ENCODE measurements at regions not wholly inside any gene's neighbourhood (a gene's known extent, or its start where the extent isn't known, plus 50 kb on each side); places are given as distances from the start of the nearest gene placed in this dataset.

DNA sequence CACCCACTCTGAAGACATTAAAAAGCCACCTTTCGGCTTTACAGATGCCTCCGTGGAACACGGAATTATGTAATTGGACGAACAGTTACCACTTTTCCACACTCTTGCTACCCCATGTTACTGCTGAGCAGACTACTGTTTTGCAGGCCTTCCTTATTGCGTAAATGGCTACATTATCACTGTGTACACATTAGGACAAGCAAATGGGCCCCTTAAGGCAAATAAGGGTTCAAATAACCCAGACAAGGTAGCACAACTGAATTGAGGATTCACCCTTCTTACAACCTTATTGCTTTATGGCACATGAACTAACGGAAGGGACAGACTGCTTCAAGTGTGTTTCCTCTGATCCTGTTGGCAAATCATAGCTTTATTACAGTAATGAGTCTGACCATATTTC, 832.2 kb upstream of the FANCL start:
- no peak overlapping the region for H3K4me3 ChIP-seq
- TF ChIP-seq, protein P1, sequence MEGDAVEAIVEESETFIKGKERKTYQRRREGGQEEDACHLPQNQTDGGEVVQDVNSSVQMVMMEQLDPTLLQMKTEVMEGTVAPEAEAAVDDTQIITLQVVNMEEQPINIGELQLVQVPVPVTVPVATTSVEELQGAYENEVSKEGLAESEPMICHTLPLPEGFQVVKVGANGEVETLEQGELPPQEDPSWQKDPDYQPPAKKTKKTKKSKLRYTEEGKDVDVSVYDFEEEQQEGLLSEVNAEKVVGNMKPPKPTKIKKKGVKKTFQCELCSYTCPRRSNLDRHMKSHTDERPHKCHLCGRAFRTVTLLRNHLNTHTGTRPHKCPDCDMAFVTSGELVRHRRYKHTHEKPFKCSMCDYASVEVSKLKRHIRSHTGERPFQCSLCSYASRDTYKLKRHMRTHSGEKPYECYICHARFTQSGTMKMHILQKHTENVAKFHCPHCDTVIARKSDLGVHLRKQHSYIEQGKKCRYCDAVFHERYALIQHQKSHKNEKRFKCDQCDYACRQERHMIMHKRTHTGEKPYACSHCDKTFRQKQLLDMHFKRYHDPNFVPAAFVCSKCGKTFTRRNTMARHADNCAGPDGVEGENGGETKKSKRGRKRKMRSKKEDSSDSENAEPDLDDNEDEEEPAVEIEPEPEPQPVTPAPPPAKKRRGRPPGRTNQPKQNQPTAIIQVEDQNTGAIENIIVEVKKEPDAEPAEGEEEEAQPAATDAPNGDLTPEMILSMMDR (IDR thresholded peaks at IDR 0.05): no peak
- TF ChIP-seq POLR2AphosphoS5 (IDR thresholded peaks at IDR 0.05) (no peak), POLR2A (IDR thresholded peaks at IDR 0.05) (no peak), EP300 (IDR thresholded peaks at IDR 0.05; ENCODE audit: low read depth) (no peak)
- no peak for DNase-seq
- H3K9me3 ChIP-seq: no peaks in the 10 kb centered on the region
- H3K27me3 ChIP-seq: no peaks in the 10 kb centered on the region
- intact Hi-C loops (cut with DNase I; ENCODE audit: low total_unique reads) (no loop called here), in situ Hi-C loops (cut with MboI; ENCODE audit: low pct_ligation_motif_present in 1 of 4, low pct_unique_long_range_greater_than_20kb in 1 of 4, low sequenced_read_pairs in 3 of 4) (no loop called here)
- WGBS, 2 donors (ENCODE audit: low coverage in 1 of 2): 60 to 75% methylated on average over 4 to 6 of the region's 6 CpGs
- H3K36me3 ChIP-seq: no peaks in the 10 kb centered on the region
- H3K27ac ChIP-seq: no peak overlapping the region
- no peaks in the 10 kb centered on the region for H3K4me1 ChIP-seq

DNA sequence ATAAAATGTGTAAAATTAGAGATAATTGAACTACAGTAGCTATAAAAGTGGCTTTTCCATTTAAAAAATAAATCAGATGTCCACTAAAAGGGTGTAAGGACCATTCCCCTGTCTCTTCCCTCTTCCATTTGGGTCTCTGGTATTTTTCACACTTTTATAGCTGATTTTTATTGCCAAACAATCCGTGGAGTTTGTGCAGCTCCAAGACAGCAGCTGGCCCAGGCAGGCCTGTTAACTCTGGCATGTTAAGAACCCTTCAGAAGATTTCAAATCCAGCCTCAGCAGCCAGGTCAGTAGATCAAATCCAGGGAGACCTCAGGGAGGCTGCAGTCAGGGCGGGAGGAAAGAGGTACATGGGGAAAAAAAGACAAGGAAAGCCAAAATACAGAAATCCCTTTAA, 827.1 kb upstream of the FANCL start:
- Histone ChIP-seq H3K36me3 (no peaks in the 10 kb centered on the region), H3K4me3 (no peak overlapping the region), H3K27me3 (no peaks in the 10 kb centered on the region), H3K4me1 (no peaks in the 10 kb centered on the region), H3K9me3 (no peaks in the 10 kb centered on the region), H3K27ac (no peak overlapping the region)
- TF ChIP-seq EP300 (IDR thresholded peaks at IDR 0.05; ENCODE audit: low read depth) (no peak), POLR2AphosphoS5 (IDR thresholded peaks at IDR 0.05) (peak in 1 of 3 donors; percentile 53), POLR2A (IDR thresholded peaks at IDR 0.05) (no peak)
- 21% methylated on average over 2 of the region's 2 CpGs for WGBS, 2 donors (ENCODE audit: low coverage in 1 of 2)
- in situ Hi-C loops (cut with MboI; ENCODE audit: low pct_ligation_motif_present in 1 of 4, low pct_unique_long_range_greater_than_20kb in 1 of 4, low sequenced_read_pairs in 3 of 4) (no loop called here), intact Hi-C loops (cut with DNase I; ENCODE audit: low total_unique reads) (no loop called here)
- DNase-seq: no peak

DNA sequence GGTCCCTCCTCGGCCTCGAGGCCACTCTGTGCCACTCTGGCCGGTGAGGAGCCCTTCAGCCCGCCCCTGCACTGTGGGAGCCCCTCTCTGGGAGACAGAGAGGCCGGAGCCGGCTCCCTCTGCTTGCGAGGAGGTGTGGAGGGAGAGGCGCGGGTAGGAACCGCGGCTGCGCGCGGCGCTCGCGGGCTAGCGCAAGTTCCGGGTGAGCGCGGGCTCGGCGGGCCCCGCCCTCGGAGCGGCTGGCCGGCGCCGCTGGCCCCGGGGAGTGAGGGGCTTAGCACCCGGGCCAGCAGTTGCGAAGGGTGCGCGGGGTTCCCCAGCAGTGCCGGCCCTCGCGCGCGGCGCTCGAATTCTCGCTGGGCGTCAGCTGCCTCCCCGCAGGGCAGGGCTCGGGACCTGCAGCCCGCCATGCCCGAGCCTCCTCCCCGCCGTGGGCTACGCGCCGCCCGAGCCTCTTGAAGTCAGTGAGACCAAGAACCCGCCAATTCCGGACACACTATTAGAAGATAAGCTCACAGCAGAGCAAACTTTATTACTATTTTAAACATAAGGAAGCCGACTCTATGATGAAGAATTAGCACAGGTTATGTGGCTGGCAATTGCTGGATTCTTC, 825.8 kb upstream of the FANCL start:
- Histone ChIP-seq H3K27ac (no peak overlapping the region), H3K9me3 (no peaks in the 10 kb centered on the region), H3K27me3 (no peaks in the 10 kb centered on the region), H3K36me3 (no peaks in the 10 kb centered on the region), H3K4me1 (no peaks in the 10 kb centered on the region), H3K4me3 (no peak overlapping the region)
- no peak for DNase-seq
- in situ Hi-C loops (cut with MboI; ENCODE audit: low pct_ligation_motif_present in 1 of 4, low pct_unique_long_range_greater_than_20kb in 1 of 4, low sequenced_read_pairs in 3 of 4): no loop called here
- 95 to 100% methylated on average over 1 to 52 of the region's 56 CpGs for WGBS, 2 donors (ENCODE audit: low coverage in 1 of 2)
- intact Hi-C loops (cut with DNase I; ENCODE audit: low total_unique reads): no loop called here
- TF ChIP-seq, protein P1 (IDR thresholded peaks at IDR 0.05): no peak
- TF ChIP-seq POLR2A (IDR thresholded peaks at IDR 0.05) (no peak), POLR2AphosphoS5 (IDR thresholded peaks at IDR 0.05) (no peak), EP300 (IDR thresholded peaks at IDR 0.05; ENCODE audit: low read depth) (no peak)

DNA sequence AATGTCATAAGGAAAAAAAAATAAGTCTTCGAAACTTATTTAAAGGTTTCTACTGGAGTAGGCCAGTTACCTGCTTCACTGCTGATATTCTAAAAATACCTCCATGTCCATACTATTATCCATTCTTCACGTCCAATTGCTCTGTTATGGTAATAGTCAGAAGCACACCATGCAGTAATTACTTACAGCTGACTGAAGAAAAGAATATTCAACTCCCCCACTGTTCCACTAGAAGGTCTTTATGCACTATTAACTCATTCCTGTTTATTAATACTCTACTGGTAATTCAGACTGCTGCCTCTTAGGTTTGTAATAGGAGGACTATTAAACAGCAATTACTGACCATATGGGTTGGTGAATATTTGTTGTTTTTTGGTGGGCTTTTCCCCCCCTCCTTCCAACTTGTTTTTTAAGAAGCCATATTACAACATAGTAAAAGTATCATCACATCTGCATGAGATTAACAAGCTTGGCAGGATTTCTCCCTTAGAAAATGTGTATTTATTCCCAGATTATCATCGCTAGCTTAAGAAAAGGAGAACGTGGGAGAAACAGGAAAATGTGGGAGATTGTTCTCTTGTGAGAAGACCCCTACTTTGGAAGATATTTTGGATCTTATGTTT, 806.4 kb upstream of the FANCL start:
- TF ChIP-seq EP300 (IDR thresholded peaks at IDR 0.05; ENCODE audit: low read depth): no peak
- Histone ChIP-seq H3K9me3 (no peaks in the 10 kb centered on the region), H3K36me3 (no peaks in the 10 kb centered on the region), H3K4me1 (no peaks in the 10 kb centered on the region), H3K27ac (no peak overlapping the region), H3K4me3 (no peak overlapping the region), H3K27me3 (no peaks in the 10 kb centered on the region)
- WGBS, 2 donors (ENCODE audit: low coverage in 1 of 2): 61 to 69% methylated on average over 4 of the region's 4 CpGs
- intact Hi-C loops (cut with DNase I; ENCODE audit: low total_unique reads): no loop called here
- no peak for DNase-seq
- in situ Hi-C loops (cut with MboI; ENCODE audit: low pct_ligation_motif_present in 1 of 4, low pct_unique_long_range_greater_than_20kb in 1 of 4, low sequenced_read_pairs in 3 of 4): loop anchor here in 2 of 4 donors (25.0 kb wide), 2 partner anchors 1515 to 1540 kb away; partner anchors contain the start of gene BCL11A (in 1 of the 2)

DNA sequence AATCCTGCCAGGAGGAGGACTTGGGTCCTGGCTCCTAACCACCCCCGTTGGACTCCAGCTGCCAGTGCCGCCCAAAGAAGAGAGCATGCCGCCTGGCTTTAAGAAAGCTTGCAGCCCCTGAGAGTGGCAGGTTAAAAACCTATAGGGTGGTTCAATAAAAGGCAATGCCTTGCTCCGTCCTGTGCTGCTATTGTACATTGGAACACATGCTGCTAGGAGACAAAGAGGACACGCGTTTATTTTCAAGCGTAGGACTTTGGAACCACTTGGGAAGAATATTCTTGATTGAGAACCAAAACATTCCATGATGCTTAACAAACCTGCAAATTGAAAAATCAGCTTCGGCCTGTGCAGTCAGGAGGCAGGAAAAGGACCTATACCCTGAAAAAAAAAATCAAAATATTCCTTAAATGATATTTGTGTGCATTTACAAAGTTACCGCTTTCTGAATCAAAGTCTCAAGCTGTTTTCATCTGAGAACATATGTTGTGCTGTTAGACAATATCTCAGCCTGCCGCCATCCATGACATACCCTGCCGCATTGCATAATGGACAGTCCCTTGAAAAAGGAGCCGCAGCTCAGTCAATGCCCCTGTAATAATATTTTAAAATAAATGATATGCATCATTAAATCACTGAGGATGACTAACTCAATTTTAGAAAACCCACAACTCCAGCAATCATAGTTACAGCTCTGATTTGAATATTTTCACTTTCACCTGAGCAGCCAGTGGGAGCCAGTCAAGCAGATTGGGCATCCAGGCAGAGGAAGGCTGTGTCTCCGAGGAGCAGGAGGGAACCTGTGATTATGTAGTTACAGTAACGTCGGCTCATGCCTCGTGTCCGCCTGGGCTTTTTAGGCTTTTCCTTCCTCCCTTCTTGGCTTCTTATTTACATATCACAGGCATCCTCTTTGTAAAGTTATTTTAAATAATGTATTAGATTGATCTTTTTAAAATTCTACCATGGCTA, 805.6 kb upstream of the FANCL start:
- Histone ChIP-seq H3K36me3 (no peaks in the 10 kb centered on the region), H3K27me3 (no peaks in the 10 kb centered on the region), H3K4me1 (no peaks in the 10 kb centered on the region), H3K4me3 (no peak overlapping the region), H3K27ac (no peak overlapping the region), H3K9me3 (no peaks in the 10 kb centered on the region)
- 89 to 91% methylated on average over 15 to 17 of the region's 17 CpGs for WGBS, 2 donors (ENCODE audit: low coverage in 1 of 2)
- DNase-seq: no peak
- in situ Hi-C loops (cut with MboI; ENCODE audit: low pct_ligation_motif_present in 1 of 4, low pct_unique_long_range_greater_than_20kb in 1 of 4, low sequenced_read_pairs in 3 of 4): loop anchor here in 2 of 4 donors (25.0 kb wide), 2 partner anchors 1516 to 1541 kb away; partner anchors contain the start of gene BCL11A (in 1 of the 2)
- intact Hi-C loops (cut with DNase I; ENCODE audit: low total_unique reads): no loop called here
- no peak for TF ChIP-seq POLR2AphosphoS5 (IDR thresholded peaks at IDR 0.05)
- no peak for TF ChIP-seq EP300 (IDR thresholded peaks at IDR 0.05; ENCODE audit: low read depth)
- no peak for TF ChIP-seq POLR2A (IDR thresholded peaks at IDR 0.05)
- TF ChIP-seq, protein P1 (IDR thresholded peaks at IDR 0.05): no peak

Data from transverse colon (tissue), 4 donors.